Ovary (tissue), 7 donors: ENCODE measurements at regions not wholly inside any gene's neighbourhood (a gene's known extent, or its start where the extent isn't known, plus 50 kb on each side); places are given as distances from the start of the nearest gene placed in this dataset.

Experiments used
- DNase-seq, 5 donors: peaks; one replicate each; pipeline ENCODE4 v3.0.0-alpha.2; 2019 to 2020
- H3K27ac ChIP-seq, 2 donors: fragments of 200-600 bp; one replicate each; pipeline versions ENCODE4 v1.5.1 to v1.8.0; 2019 to 2022
- H3K27me3 ChIP-seq: fragments of 200-600 bp; one replicate; pipeline ENCODE4 v1.8.0; 2022
- H3K36me3 ChIP-seq: fragments of 200-600 bp; sonication (generic); one replicate; pipeline ENCODE4 v1.5.1; 2019
- H3K4me1 ChIP-seq: one replicate; pipeline ENCODE4 v1.8.1; 2013; ENCODE audit warnings: mild to moderate bottlenecking, moderate library complexity; ENCODE audit not compliant: insufficient read depth
- H3K4me3 ChIP-seq: fragments of 200-600 bp; sonication (generic); one replicate; pipeline ENCODE4 v1.5.1; 2017
- H3K9me3 ChIP-seq, 2 donors: fragments of 200-600 bp in 1 of 2; sonication (generic) in 1 of 2; one replicate each; pipeline versions ENCODE4 v1.5.1 to v1.8.1; 2013 to 2019; ENCODE audit warnings: mild to moderate bottlenecking in 1 of 2, moderate library complexity in 1 of 2
- CTCF ChIP-seq, 3 donors: fragments of 450-650 bp in 2 of 3; fragments of 200-600 bp in 1 of 3; IDR thresholded peaks; one replicate each; pipeline versions ENCODE4 v1.5.1 to v1.8.0; 2016 to 2022; ENCODE audit warnings: antibody characterized with exemption in 3 of 3, mild to moderate bottlenecking in 1 of 3
- EP300 ChIP-seq: sonication (generic); formaldehyde crosslinking; IDR thresholded peaks from one replicate; pipeline ENCODE4 v1.6.1; 2017; ENCODE audit warnings: antibody characterized with exemption
- POLR2A ChIP-seq: fragments of 450-650 bp; IDR thresholded peaks from one replicate; pipeline ENCODE4 v1.6.1; 2017; ENCODE audit warnings: antibody characterized with exemption, mild to moderate bottlenecking, moderate library complexity
- WGBS, 3 donors: extraction: QIAGEN DNeasy Blood & Tissue Kit in 1 of 3; methylation state at CpG; one replicate each; pipeline versions ENCODE4 v1.1.5 to v1.1.7; 2013 to 2017; 5-methylcytosine and 5-hydroxymethylcytosine counted together
- intact Hi-C, 4 donors: fragments of 100-400 bp; cut with DNase I; formaldehyde crosslinking; loops; one replicate each; pipeline versions ENCODE4 v1.11.0 to v1.15.1; 2022 to 2023
- donor health status: DM: no; HTN: no; CAD: no; lungs with moderate emphysema.
- donor health status: DM: no; HTN: no; CAD: no.
- donor health status: Bipolar disorder and iron deficiency.
- donor health status: DM: no; HTN: no; CAD: no.
- donor health status: DM: yes; HTN: yes; CAD: no.

- intact Hi-C loops = no loop called here
- DNase-seq = no peak
These were observed 533.6 kb downstream of the PTPRC start for GRCh38 chr1:199172171-199173124.

GRCh38 chr1:199173356-199173755 lies 534.5 kb downstream of the PTPRC start:
- Histone ChIP-seq H3K4me3 (no peak overlapping the region), H3K36me3 (no peaks in the 10 kb centered on the region), H3K27me3 (no peaks in the 10 kb centered on the region), H3K4me1 (no peaks in the 10 kb centered on the region), H3K27ac (no peak overlapping the region), H3K9me3 (no peaks in the 10 kb centered on the region)
- intact Hi-C loops = no loop called here
- no peak for DNase-seq
- TF ChIP-seq EP300 (no peak), CTCF (IDR thresholded peaks at IDR 0.05) (no peak), POLR2A (no peak)

More at GRCh38 chr1:199172171-199173124, 533.6 kb downstream of the PTPRC start:
- Histone ChIP-seq H3K36me3 (no peaks in the 10 kb centered on the region), H3K27me3 (no peaks in the 10 kb centered on the region), H3K27ac (no peak overlapping the region), H3K4me1 (no peaks in the 10 kb centered on the region), H3K9me3 (no peaks in the 10 kb centered on the region), H3K4me3 (no peak overlapping the region)
- 75 to 77% (median 76%) methylated on average over 4 of the region's 4 CpGs for WGBS, 3 donors
- TF ChIP-seq CTCF (IDR thresholded peaks at IDR 0.05) = no peak
- no peak for TF ChIP-seq EP300
- no peak for TF ChIP-seq POLR2A

- H3K27ac ChIP-seq = no peak overlapping the region
- intact Hi-C loops = no loop called here
- DNase-seq = no peak
- no peak overlapping the region for H3K4me3 ChIP-seq
- no peaks in the 10 kb centered on the region for H3K36me3 ChIP-seq
- no peaks in the 10 kb centered on the region for H3K27me3 ChIP-seq
- no peak for TF ChIP-seq POLR2A
- no peak for TF ChIP-seq EP300
- H3K4me1 ChIP-seq = no peaks in the 10 kb centered on the region
- no peaks in the 10 kb centered on the region for H3K9me3 ChIP-seq
These were observed 535.5 kb downstream of the PTPRC start for GRCh38 chr1:199174336-199174735.

- H3K9me3 ChIP-seq = no peaks in the 10 kb centered on the region
- H3K36me3 ChIP-seq = no peaks in the 10 kb centered on the region
- no peak for TF ChIP-seq EP300
- no peak for TF ChIP-seq POLR2A
- TF ChIP-seq CTCF (IDR thresholded peaks at IDR 0.05) = no peak
- no peak for DNase-seq
- intact Hi-C loops = no loop called here
- no peaks in the 10 kb centered on the region for H3K4me1 ChIP-seq
- no peak overlapping the region for H3K4me3 ChIP-seq
- 57 to 67% (median 65%) methylated on average over 5 of the region's 5 CpGs for WGBS, 3 donors
- no peak overlapping the region for H3K27ac ChIP-seq
- no peaks in the 10 kb centered on the region for H3K27me3 ChIP-seq
These were observed 537.9 kb downstream of the PTPRC start for GRCh38 chr1:199176713-199177112.

GRCh38 chr1:199177241-199177640 lies 538.4 kb downstream of the PTPRC start:
- no peak overlapping the region for H3K4me3 ChIP-seq
- DNase-seq = no peak
- intact Hi-C loops = no loop called here
- H3K36me3 ChIP-seq = no peaks in the 10 kb centered on the region
- TF ChIP-seq CTCF (IDR thresholded peaks at IDR 0.05) (no peak), POLR2A (no peak), EP300 (no peak)
- no peaks in the 10 kb centered on the region for H3K9me3 ChIP-seq
- 53 to 67% (median 55%) methylated on average over 4 of the region's 4 CpGs for WGBS, 3 donors
- H3K27me3 ChIP-seq = no peaks in the 10 kb centered on the region
- no peak overlapping the region for H3K27ac ChIP-seq
- no peaks in the 10 kb centered on the region for H3K4me1 ChIP-seq
